Panc1 (cell line): ENCODE measurements at regions not wholly inside any gene's neighbourhood (a gene's known extent, or its start where the extent isn't known, plus 50 kb on each side); places are given as distances from the start of the nearest gene placed in this dataset.

Experiments used
- ATAC-seq: fragments of 200-7000 bp; cut with Tn5 transposase; 2 replicates; pipeline ENCODE4 v1.9.1; 2020; ENCODE audit warnings: mild to moderate bottlenecking, moderate library complexity
- BruUV-seq: library from RNA; stranded (reverse); fragments of 400-500 nt; replicated peaks from 2 replicates; lab custom pipeline; 2021; lab: Mats Ljungman, UMichigan
- CTCF ChIA-PET: fragments of 300-600 bp; sonication (Branson Sonifier 250); formaldehyde crosslinking; loops from one replicate; lab custom pipeline; 2022; ENCODE audit warnings: antibody characterized with exemption; lab: Charles Lee
- POLR2A ChIA-PET: fragments of 300-600 bp; sonication (Branson Sonifier 250); formaldehyde crosslinking; loops from one replicate; lab custom pipeline; 2022; ENCODE audit warnings: antibody characterized with exemption; lab: Charles Lee
- DNase-seq: peaks from one replicate; pipeline ENCODE4 v3.0.0-alpha.2; 2010; ENCODE audit warnings: low read depth, low spot score
- H3K27ac ChIP-seq: 2 replicates; pipeline ENCODE4 v1.5.1; 2011; ENCODE audit warnings: mild to moderate bottlenecking, low read length, inconsistent platforms
- H3K27me3 ChIP-seq: fragments of 200-500 bp; sonication (Bioruptor generic); 2 replicates; pipeline ENCODE4 v1.6.0; 2014; ENCODE audit warnings: low read length, inconsistent platforms; ENCODE audit not compliant: control insufficient read depth, insufficient read depth
- H3K36me3 ChIP-seq: fragments of 200-500 bp; sonication (Bioruptor generic); 2 replicates; pipeline ENCODE4 v1.5.1; 2014; ENCODE audit warnings: inconsistent platforms, mild to moderate bottlenecking, low read length, moderate library complexity; ENCODE audit not compliant: control insufficient read depth, insufficient read depth
- H3K4me1 ChIP-seq: 2 replicates; pipeline ENCODE4 v1.5.1; 2011; ENCODE audit warnings: inconsistent platforms, mild to moderate bottlenecking, low read length, moderate library complexity; ENCODE audit not compliant: control insufficient read depth, insufficient read depth
- H3K4me3 ChIP-seq, 2 experiments: 2 replicates each; pipeline ENCODE4 v1.5.1; 2011 to 2012; ENCODE audit warnings: low read depth in 2 of 2, low read length in 2 of 2, mild to moderate bottlenecking in 2 of 2, inconsistent platforms in 1 of 2, moderate library complexity in 1 of 2
- H3K9me3 ChIP-seq: fragments of 200-500 bp; sonication (Bioruptor generic); 2 replicates; pipeline ENCODE4 v1.5.1; 2014; ENCODE audit warnings: low read depth, mild to moderate bottlenecking, inconsistent platforms, low read length, moderate library complexity; ENCODE audit not compliant: control insufficient read depth, insufficient read depth
- POLR2AphosphoS5 ChIP-seq: IDR thresholded peaks from 2 replicates; pipeline ENCODE4 v1.6.1; 2012; ENCODE audit warnings: mild to moderate bottlenecking, low read depth, low read length, moderate library complexity
- REST ChIP-seq, 2 experiments: IDR thresholded peaks; 2 replicates each; pipeline ENCODE4 v1.6.1; 2011 to 2012; ENCODE audit warnings: low read depth in 2 of 2, control low read depth in 1 of 2, low read length in 1 of 2, mild to moderate bottlenecking in 1 of 2, moderate library complexity in 1 of 2; ENCODE audit not compliant: insufficient read depth in 1 of 2
- SIN3A ChIP-seq: IDR thresholded peaks from 2 replicates; pipeline ENCODE4 v1.6.1; 2012; ENCODE audit warnings: low read depth, mild to moderate bottlenecking, low read length, moderate library complexity, borderline replicate concordance; ENCODE audit not compliant: insufficient read depth
- TCF7L2 ChIP-seq: IDR thresholded peaks from 2 replicates; pipeline ENCODE4 v1.6.1; 2011; ENCODE audit warnings: mild to moderate bottlenecking, low read depth, low read length, inconsistent platforms
- in situ Hi-C: cut with HindIII; loops from 2 replicates; pipeline ENCODE4 v1.10.0; 2016; ENCODE audit warnings: low sequenced_read_pairs, low pct_unique_long_range_greater_than_20kb
- intact Hi-C: fragments of 100-400 bp; cut with micrococcal nuclease; formaldehyde crosslinking; loops from one replicate; pipeline ENCODE4 v1.10.0; 2022; ENCODE audit not compliant: unreplicated experiment
- TF ChIP-seq, protein P1 (sequence below): fragments of 450-650 bp; IDR thresholded peaks from 2 replicates; pipeline ENCODE4 v1.5.1; 2017; ENCODE audit warnings: mild to moderate bottlenecking

- ChIA-PET CTCF (no interaction called here), POLR2A (no interaction called here)
- Histone ChIP-seq H3K4me3 (no peak overlapping the region), H3K27me3 (no peaks in the 10 kb centered on the region), H3K27ac (no peak overlapping the region), H3K9me3 (no peaks in the 10 kb centered on the region), H3K36me3 (no peaks in the 10 kb centered on the region), H3K4me1 (no peaks in the 10 kb centered on the region)
- ATAC-seq (no peak), DNase-seq (no peak)
- intact Hi-C loops (no loop called here), in situ Hi-C loops (no loop called here)
- TF ChIP-seq REST (IDR thresholded peaks at IDR 0.05; ENCODE audit: insufficient read depth in 1 of 2, low read depth in 2 of 2, low read length in 1 of 2) (no peak), SIN3A (no peak), TCF7L2 (no peak), POLR2AphosphoS5 (no peak)
- TF ChIP-seq, protein P1, sequence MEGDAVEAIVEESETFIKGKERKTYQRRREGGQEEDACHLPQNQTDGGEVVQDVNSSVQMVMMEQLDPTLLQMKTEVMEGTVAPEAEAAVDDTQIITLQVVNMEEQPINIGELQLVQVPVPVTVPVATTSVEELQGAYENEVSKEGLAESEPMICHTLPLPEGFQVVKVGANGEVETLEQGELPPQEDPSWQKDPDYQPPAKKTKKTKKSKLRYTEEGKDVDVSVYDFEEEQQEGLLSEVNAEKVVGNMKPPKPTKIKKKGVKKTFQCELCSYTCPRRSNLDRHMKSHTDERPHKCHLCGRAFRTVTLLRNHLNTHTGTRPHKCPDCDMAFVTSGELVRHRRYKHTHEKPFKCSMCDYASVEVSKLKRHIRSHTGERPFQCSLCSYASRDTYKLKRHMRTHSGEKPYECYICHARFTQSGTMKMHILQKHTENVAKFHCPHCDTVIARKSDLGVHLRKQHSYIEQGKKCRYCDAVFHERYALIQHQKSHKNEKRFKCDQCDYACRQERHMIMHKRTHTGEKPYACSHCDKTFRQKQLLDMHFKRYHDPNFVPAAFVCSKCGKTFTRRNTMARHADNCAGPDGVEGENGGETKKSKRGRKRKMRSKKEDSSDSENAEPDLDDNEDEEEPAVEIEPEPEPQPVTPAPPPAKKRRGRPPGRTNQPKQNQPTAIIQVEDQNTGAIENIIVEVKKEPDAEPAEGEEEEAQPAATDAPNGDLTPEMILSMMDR = no peak
- no TSS peak for BruUV-seq
Observed at GRCh38 chr3:181582619-181583018, 129.1 kb upstream of the SOX2 start.

- intact Hi-C loops = no loop called here
- Histone ChIP-seq H3K9me3 (no peaks in the 10 kb centered on the region), H3K4me1 (no peaks in the 10 kb centered on the region), H3K4me3 (no peak overlapping the region), H3K36me3 (no peaks in the 10 kb centered on the region), H3K27me3 (no peaks in the 10 kb centered on the region), H3K27ac (no peak overlapping the region)
- ChIA-PET CTCF (no interaction called here), POLR2A (no interaction called here)
- no peak for DNase-seq
- no peak for ATAC-seq
- in situ Hi-C loops = no loop called here
- no TSS peak for BruUV-seq
- TF ChIP-seq REST (IDR thresholded peaks at IDR 0.05; ENCODE audit: insufficient read depth in 1 of 2, low read depth in 2 of 2, low read length in 1 of 2) = no peak
- no peak for TF ChIP-seq POLR2AphosphoS5
- TF ChIP-seq, protein P1 = no peak
Observed at GRCh38 chr3:181581656-181582055, 130.1 kb upstream of the SOX2 start.
